ENCODE measurements at regions not wholly inside any gene's neighbourhood (a gene's known extent, or its start where the extent isn't known, plus 50 kb on each side); places are given as distances from the start of the nearest gene placed in this dataset.

DNA sequence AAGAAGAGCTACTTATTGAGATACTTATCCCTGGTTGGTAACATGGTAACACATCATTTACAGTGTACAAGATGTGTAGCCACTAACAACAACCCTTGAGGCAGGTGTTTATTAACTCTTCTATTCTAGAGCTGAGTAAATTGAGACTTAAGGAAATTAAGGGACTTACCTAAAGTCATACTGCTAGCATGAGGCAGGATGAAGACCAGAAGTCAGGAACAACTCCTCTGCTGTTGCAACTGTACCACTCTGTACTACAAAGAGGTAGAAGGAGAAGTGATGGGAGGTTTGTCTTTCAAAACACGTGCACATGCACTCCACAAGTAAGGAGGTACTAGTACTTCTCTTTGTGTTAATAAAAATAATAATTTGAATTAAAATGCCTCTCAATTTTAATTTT, 79.9 kb downstream of the LLPH start:
- TF ChIP-seq, protein P1, sequence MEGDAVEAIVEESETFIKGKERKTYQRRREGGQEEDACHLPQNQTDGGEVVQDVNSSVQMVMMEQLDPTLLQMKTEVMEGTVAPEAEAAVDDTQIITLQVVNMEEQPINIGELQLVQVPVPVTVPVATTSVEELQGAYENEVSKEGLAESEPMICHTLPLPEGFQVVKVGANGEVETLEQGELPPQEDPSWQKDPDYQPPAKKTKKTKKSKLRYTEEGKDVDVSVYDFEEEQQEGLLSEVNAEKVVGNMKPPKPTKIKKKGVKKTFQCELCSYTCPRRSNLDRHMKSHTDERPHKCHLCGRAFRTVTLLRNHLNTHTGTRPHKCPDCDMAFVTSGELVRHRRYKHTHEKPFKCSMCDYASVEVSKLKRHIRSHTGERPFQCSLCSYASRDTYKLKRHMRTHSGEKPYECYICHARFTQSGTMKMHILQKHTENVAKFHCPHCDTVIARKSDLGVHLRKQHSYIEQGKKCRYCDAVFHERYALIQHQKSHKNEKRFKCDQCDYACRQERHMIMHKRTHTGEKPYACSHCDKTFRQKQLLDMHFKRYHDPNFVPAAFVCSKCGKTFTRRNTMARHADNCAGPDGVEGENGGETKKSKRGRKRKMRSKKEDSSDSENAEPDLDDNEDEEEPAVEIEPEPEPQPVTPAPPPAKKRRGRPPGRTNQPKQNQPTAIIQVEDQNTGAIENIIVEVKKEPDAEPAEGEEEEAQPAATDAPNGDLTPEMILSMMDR (conservative IDR thresholded peaks at IDR 0.05), result no peak
- no peak for TF ChIP-seq EZH2 (IDR thresholded peaks at IDR 0.05; ENCODE audit: low read depth)

Data from PC-9 (cell line).